OCI-LY7 (cell line): ENCODE measurements at regions not wholly inside any gene's neighbourhood (a gene's known extent, or its start where the extent isn't known, plus 50 kb on each side); places are given as distances from the start of the nearest gene placed in this dataset.

Experiments used
- BruUV-seq: library from RNA; stranded (reverse); fragments of 400-500 nt; replicated peaks from 2 replicates; lab custom pipeline; 2021; lab: Mats Ljungman, UMichigan
- CTCF ChIA-PET: fragments of 300-600 bp; sonication (Branson Sonifier 250); formaldehyde crosslinking; loops from one replicate; lab custom pipeline; 2022; ENCODE audit warnings: antibody characterized with exemption; ENCODE audit not compliant: unreplicated experiment; lab: Charles Lee
- POLR2A ChIA-PET: fragments of 300-600 bp; sonication (Branson Sonifier 250); formaldehyde crosslinking; loops from one replicate; lab custom pipeline; 2022; ENCODE audit warnings: antibody characterized with exemption; lab: Charles Lee
- DNase-seq: peaks from one replicate; pipeline ENCODE4 v3.0.0-alpha.2; 2015; ENCODE audit warnings: low spot score
- H2AFZ ChIP-seq: fragments of 200-600 bp; sonication (generic), shearing (Covaris generic); 2 replicates; pipeline ENCODE4 v1.6.1; 2014; ENCODE audit warnings: mild to moderate bottlenecking, antibody characterized with exemption, low read length, moderate library complexity
- H3K27ac ChIP-seq: fragments of 200-600 bp; sonication (generic); 2 replicates; pipeline ENCODE4 v1.5.1; 2014; ENCODE audit warnings: mixed run types, low read depth, mild to moderate bottlenecking, moderate library complexity, low read length, inconsistent platforms; ENCODE audit not compliant: poor library complexity, severe bottlenecking
- H3K36me3 ChIP-seq: fragments of 200-600 bp; sonication (generic); 2 replicates; pipeline ENCODE4 v1.6.1; 2014; ENCODE audit warnings: mild to moderate bottlenecking, antibody characterized with exemption, low read length, moderate library complexity, mixed read lengths; ENCODE audit not compliant: insufficient read depth
- H3K4me1 ChIP-seq: fragments of 200-600 bp; sonication (generic); 2 replicates; pipeline ENCODE4 v1.5.1; 2014; ENCODE audit warnings: mild to moderate bottlenecking, low read length; ENCODE audit not compliant: insufficient read depth, poor library complexity, severe bottlenecking
- H3K4me2 ChIP-seq: fragments of 200-600 bp; sonication (generic); 2 replicates; pipeline ENCODE4 v1.6.1; 2014; ENCODE audit warnings: mild to moderate bottlenecking, low read length
- H3K4me3 ChIP-seq: fragments of 200-600 bp; sonication (generic); 2 replicates; pipeline ENCODE4 v1.5.1; 2014; ENCODE audit warnings: mild to moderate bottlenecking, low read depth, low read length; ENCODE audit not compliant: poor library complexity, severe bottlenecking
- H3K79me2 ChIP-seq: fragments of 200-600 bp; sonication (generic); 2 replicates; pipeline ENCODE4 v1.6.1; 2016; ENCODE audit warnings: low read depth, mild to moderate bottlenecking, low read length, moderate library complexity, mixed read lengths; ENCODE audit not compliant: insufficient read depth
- H3K9me2 ChIP-seq: fragments of 200-600 bp; sonication (generic); 2 replicates; pipeline ENCODE4 v1.6.1; 2016; ENCODE audit warnings: mild to moderate bottlenecking, low read length, mixed read lengths; ENCODE audit not compliant: insufficient read depth
- H3K9me3 ChIP-seq: fragments of 200-600 bp; sonication (generic); 2 replicates; pipeline ENCODE4 v1.6.1; 2014; ENCODE audit warnings: mild to moderate bottlenecking, mixed run types, low read length, mixed read lengths
- H4K20me1 ChIP-seq: fragments of 200-600 bp; sonication (generic); 2 replicates; pipeline ENCODE4 v1.6.1; 2014; ENCODE audit warnings: mild to moderate bottlenecking, antibody characterized with exemption, low read length, moderate library complexity, mixed read lengths; ENCODE audit not compliant: insufficient read depth
- CTCF ChIP-seq: fragments of 200-600 bp; sonication (generic); conservative IDR thresholded peaks from 2 replicates; pipeline ENCODE4 v1.5.1; 2014; ENCODE audit warnings: mild to moderate bottlenecking, antibody characterized with exemption, low read length, moderate library complexity, mixed read lengths
- EZH2phosphoT487 ChIP-seq: fragments of 200-600 bp; sonication (generic); IDR thresholded peaks from 2 replicates; pipeline ENCODE4 v1.6.1; 2018; ENCODE audit warnings: low read depth, borderline replicate concordance, mild to moderate bottlenecking, mixed run types, antibody characterized with exemption, low read length, moderate library complexity, mixed read lengths
- intact Hi-C: fragments of 100-400 bp; cut with micrococcal nuclease; formaldehyde crosslinking; loops from one replicate; pipeline ENCODE4 v1.10.0; 2022; ENCODE audit not compliant: unreplicated experiment

- Histone ChIP-seq H3K9me2 (no peaks in the 10 kb centered on the region), H3K9me3 (no peaks in the 10 kb centered on the region), H3K36me3 (no peaks in the 10 kb centered on the region), H3K4me3 (no peak overlapping the region), H3K4me2 (no peak overlapping the region), H4K20me1 (no peaks in the 10 kb centered on the region), H3K79me2 (no peaks in the 10 kb centered on the region), H3K4me1 (no peaks in the 10 kb centered on the region), H3K27ac (no peak overlapping the region), H2AFZ (no peak overlapping the region)
- no peak for DNase-seq
- BruUV-seq, result no TSS peak
- ChIA-PET CTCF (no interaction called here), POLR2A (no interaction called here)
- TF ChIP-seq CTCF (no peak), EZH2phosphoT487 (no peak)
- intact Hi-C loops, result no loop called here
Observed at GRCh38 chr5:122547669-122548068, 227.2 kb upstream of the SNX2 start.

- no peak for DNase-seq
- H3K79me2 ChIP-seq, result no peaks in the 10 kb centered on the region
- no peaks in the 10 kb centered on the region for H4K20me1 ChIP-seq
- intact Hi-C loops, result no loop called here
- CTCF ChIA-PET, result no interaction called here
- POLR2A ChIA-PET, result no interaction called here
- no peaks in the 10 kb centered on the region for H3K9me3 ChIP-seq
- BruUV-seq, result no TSS peak
- H3K4me3 ChIP-seq, result no peak overlapping the region
- no peaks in the 10 kb centered on the region for H3K4me1 ChIP-seq
- no peak overlapping the region for H3K4me2 ChIP-seq
- H3K9me2 ChIP-seq, result no peaks in the 10 kb centered on the region
- H3K27ac ChIP-seq, result no peak overlapping the region
- no peak for TF ChIP-seq EZH2phosphoT487
- H3K36me3 ChIP-seq, result no peaks in the 10 kb centered on the region
- H2AFZ ChIP-seq, result no peak overlapping the region
Observed at GRCh38 chr5:122559676-122560075, 215.2 kb upstream of the SNX2 start.

GRCh38 chr5:122561209-122561608, 213.7 kb upstream of the SNX2 start:
- Histone ChIP-seq H3K4me3 (no peak overlapping the region), H3K9me2 (no peaks in the 10 kb centered on the region), H3K27ac (no peak overlapping the region), H2AFZ (no peak overlapping the region), H3K4me1 (no peaks in the 10 kb centered on the region), H3K36me3 (no peaks in the 10 kb centered on the region), H4K20me1 (no peaks in the 10 kb centered on the region), H3K4me2 (no peak overlapping the region), H3K9me3 (no peaks in the 10 kb centered on the region), H3K79me2 (no peaks in the 10 kb centered on the region)
- ChIA-PET POLR2A (no interaction called here), CTCF (no interaction called here)
- BruUV-seq, result no TSS peak
- TF ChIP-seq EZH2phosphoT487, result no peak
- intact Hi-C loops, result no loop called here
- no peak for DNase-seq

GRCh38 chr5:122565331-122565730, 209.5 kb upstream of the SNX2 start:
- CTCF ChIA-PET, result no interaction called here
- BruUV-seq, result no TSS peak
- no peak overlapping the region for H3K27ac ChIP-seq

More at GRCh38 chr5:122565331-122565730, 209.5 kb upstream of the SNX2 start:
- TF ChIP-seq CTCF, result no peak
- Histone ChIP-seq H3K9me3 (no peaks in the 10 kb centered on the region), H2AFZ (no peak overlapping the region), H3K9me2 (no peaks in the 10 kb centered on the region), H3K79me2 (no peaks in the 10 kb centered on the region), H3K4me1 (no peaks in the 10 kb centered on the region), H3K36me3 (no peaks in the 10 kb centered on the region), H3K4me2 (no peak overlapping the region), H4K20me1 (no peaks in the 10 kb centered on the region), H3K4me3 (no peak overlapping the region)
- POLR2A ChIA-PET, result interaction anchor here (0.7 to 0.9 kb wide), 2 partner anchors 24 to 781 kb away, joined by 3 read pairs; no protein-coding TSS in a partner anchor
- intact Hi-C loops, result no loop called here
- no peak for DNase-seq
